ENCODE measurements at regions not wholly inside any gene's neighbourhood (a gene's known extent, or its start where the extent isn't known, plus 50 kb on each side); places are given as distances from the start of the nearest gene placed in this dataset.

GRCh38 chr3:105950881-105951600 is 82.2 kb upstream of the CBLB start:
- intact Hi-C loops (cut with micrococcal nuclease): no loop called here
- Mint-ChIP-seq H3K9me3 (no peaks in the 10 kb centered on the region), H3K4me1 (peaks cover 2% of the 10 kb centered on the region), H3K27me3 (no peaks in the 10 kb centered on the region), H3K4me3 (no peak overlapping the region), H3K36me3 (ENCODE audit: low read depth) (no peaks in the 10 kb centered on the region), H3K27ac (no peak overlapping the region)
- no peak for DNase-seq
- CTCF ChIA-PET: no interaction called here
- POLR2A ChIA-PET: no interaction called here
- no peak for ATAC-seq (ENCODE audit: low read depth)
- TF ChIP-seq CTCF (IDR thresholded peaks at IDR 0.05): no peak

- no peak for TF ChIP-seq CTCF (IDR thresholded peaks at IDR 0.05)
- Mint-ChIP-seq H3K36me3 (ENCODE audit: low read depth) (no peaks in the 10 kb centered on the region), H3K27ac (no peak overlapping the region), H3K27me3 (no peaks in the 10 kb centered on the region), H3K4me3 (no peak overlapping the region), H3K4me1 (peaks cover 2% of the 10 kb centered on the region), H3K9me3 (no peaks in the 10 kb centered on the region)
- intact Hi-C loops (cut with micrococcal nuclease): no loop called here
- ChIA-PET POLR2A (interaction anchor here (0.6 kb wide), 1 partner anchor 153 kb away, joined by 3 read pairs; no protein-coding TSS in a partner anchor), CTCF (no interaction called here)
- no peak for ATAC-seq (ENCODE audit: low read depth)
- no peak for DNase-seq
Observed at GRCh38 chr3:105953831-105954230, 85.0 kb upstream of the CBLB start.

GRCh38 chr3:105956306-105956705 is 87.5 kb upstream of the CBLB start:
- intact Hi-C loops (cut with micrococcal nuclease): no loop called here
- Mint-ChIP-seq H3K27me3 (no peaks in the 10 kb centered on the region), H3K4me3 (no peak overlapping the region), H3K4me1 (peaks cover 2% of the 10 kb centered on the region), H3K9me3 (no peaks in the 10 kb centered on the region), H3K36me3 (ENCODE audit: low read depth) (no peaks in the 10 kb centered on the region), H3K27ac (no peak overlapping the region)
- ChIA-PET POLR2A (no interaction called here), CTCF (no interaction called here)
- ATAC-seq (ENCODE audit: low read depth) (no peak), DNase-seq (no peak)
- no peak for TF ChIP-seq CTCF (IDR thresholded peaks at IDR 0.05)

GRCh38 chr3:105957722-105958121 is 88.9 kb upstream of the CBLB start:
- Mint-ChIP-seq H3K27me3 (no peaks in the 10 kb centered on the region), H3K36me3 (ENCODE audit: low read depth) (no peaks in the 10 kb centered on the region), H3K4me3 (no peak overlapping the region), H3K9me3 (no peaks in the 10 kb centered on the region), H3K27ac (no peak overlapping the region), H3K4me1 (peaks cover 2% of the 10 kb centered on the region)
- intact Hi-C loops (cut with micrococcal nuclease): no loop called here
- DNase-seq: no peak
- no peak for ATAC-seq (ENCODE audit: low read depth)
- POLR2A ChIA-PET: no interaction called here
- no peak for TF ChIP-seq CTCF (IDR thresholded peaks at IDR 0.05)
- CTCF ChIA-PET: no interaction called here

GRCh38 chr3:105958237-105959000 is 89.6 kb upstream of the CBLB start:
- ChIA-PET POLR2A (no interaction called here), CTCF (no interaction called here)
- Mint-ChIP-seq H3K4me3 (no peak overlapping the region), H3K27me3 (no peaks in the 10 kb centered on the region), H3K27ac (no peak overlapping the region), H3K4me1 (peaks cover 2% of the 10 kb centered on the region), H3K36me3 (ENCODE audit: low read depth) (no peaks in the 10 kb centered on the region), H3K9me3 (no peaks in the 10 kb centered on the region)
- no peak for TF ChIP-seq CTCF (IDR thresholded peaks at IDR 0.05)
- ATAC-seq (ENCODE audit: low read depth) (no peak), DNase-seq (no peak)
- intact Hi-C loops (cut with micrococcal nuclease): no loop called here

Measured in activated B cell treated with CpG ODN at 0.5 μM for 24 hours (primary cell).